HG03457 (cell line): ENCODE measurements at regions not wholly inside any gene's neighbourhood (a gene's known extent, or its start where the extent isn't known, plus 50 kb on each side); places are given as distances from the start of the nearest gene placed in this dataset.

Experiments used
- ATAC-seq: cut with Tn5 transposase; IDR thresholded peaks from one replicate; pipeline ENCODE4 v1.9.1; 2021; ENCODE audit warnings: moderate number of reproducible peaks; ENCODE audit not compliant: unreplicated experiment

DNA sequence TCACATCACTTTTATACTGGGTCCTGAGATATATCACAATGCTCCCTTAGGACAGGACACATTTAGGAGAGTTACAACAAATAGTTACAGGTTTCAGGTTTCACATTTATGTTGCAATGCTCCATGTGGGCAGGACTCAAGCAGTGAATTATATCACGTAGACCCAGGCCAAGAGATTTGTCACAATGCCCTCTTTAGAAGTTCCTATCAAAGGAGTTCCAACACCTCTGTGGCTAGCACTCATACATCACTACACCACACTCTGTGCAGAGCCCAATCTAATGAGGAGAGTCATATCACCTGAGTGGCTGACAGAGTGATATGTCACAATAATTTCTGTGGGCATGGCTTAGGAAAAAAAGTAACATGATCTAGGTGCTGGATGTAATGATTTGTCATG, 1068.2 kb upstream of the AMELY start:
- no peak for ATAC-seq

GRCh38 chrY:7977301-7977700, 1065.7 kb upstream of the AMELY start:
- ATAC-seq = no peak

- no peak for ATAC-seq
These were observed 1056.7 kb upstream of the AMELY start for GRCh38 chrY:7968293-7968692.

GRCh38 chrY:7966916-7967315, 1055.4 kb upstream of the AMELY start:
- ATAC-seq = no peak

- no peak for ATAC-seq
These were observed 1051.8 kb upstream of the AMELY start for GRCh38 chrY:7963393-7963792.

- ATAC-seq = no peak
These were observed 1050.8 kb upstream of the AMELY start for GRCh38 chrY:7962350-7962749.

- no peak for ATAC-seq
These were observed 1050.3 kb upstream of the AMELY start for GRCh38 chrY:7961811-7962210.

DNA sequence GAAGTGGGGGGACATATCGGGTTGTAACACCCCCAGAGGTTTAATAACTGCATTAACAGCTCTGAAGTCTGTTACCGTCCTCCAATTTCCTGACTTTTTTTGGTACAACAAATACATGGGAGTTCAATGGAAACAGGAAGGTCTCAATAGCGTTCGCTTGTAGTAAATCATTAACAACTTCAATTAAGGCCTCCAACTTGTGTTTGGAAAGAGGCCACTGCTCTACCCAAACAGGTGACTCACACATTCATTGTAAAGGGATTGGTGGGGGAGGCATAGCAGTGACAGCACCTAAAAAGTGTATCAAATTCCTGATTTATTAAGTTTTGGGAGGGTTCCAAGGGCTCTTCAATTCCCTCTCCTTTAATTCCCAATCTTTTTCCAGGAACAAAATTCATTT, 1046.2 kb upstream of the AMELY start:
- ATAC-seq = no peak

DNA sequence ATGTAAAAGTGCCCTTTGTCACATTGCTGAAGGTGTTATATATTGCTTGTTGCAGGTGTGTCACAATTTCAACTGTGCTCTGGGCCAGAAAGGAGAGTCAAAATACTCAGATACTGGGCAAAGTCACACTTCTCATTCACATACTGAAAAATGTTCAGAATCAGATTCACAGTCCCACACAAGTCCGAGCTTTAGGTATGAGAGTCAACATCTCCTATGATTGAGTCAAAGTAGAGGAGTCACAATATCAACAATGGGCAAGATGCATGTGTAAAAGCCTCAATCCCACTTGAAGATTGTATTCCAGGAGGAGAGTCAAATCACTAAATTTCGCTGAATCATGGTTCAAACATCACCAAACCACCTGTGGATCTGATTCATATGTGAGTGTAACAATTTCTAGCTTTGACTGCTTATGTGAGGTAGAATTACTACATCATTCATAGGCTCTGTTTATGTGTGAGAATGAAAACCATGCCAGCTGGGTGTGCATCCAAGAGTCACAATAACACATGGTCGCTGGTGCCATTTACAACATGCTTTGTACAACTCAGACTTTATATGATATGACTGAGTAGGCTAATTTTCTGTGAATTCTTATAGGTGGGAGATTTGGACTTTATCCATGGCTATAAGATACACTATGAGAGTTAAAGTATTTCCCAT, 1039.8 kb upstream of the AMELY start:
- no peak for ATAC-seq

- ATAC-seq = no peak
These were observed 1032.6 kb upstream of the AMELY start for GRCh38 chrY:7944135-7944534.

GRCh38 chrY:7942711-7943110, 1031.2 kb upstream of the AMELY start:
- no peak for ATAC-seq

- ATAC-seq = no peak
These were observed 1030.3 kb upstream of the AMELY start for GRCh38 chrY:7941856-7942255.

DNA sequence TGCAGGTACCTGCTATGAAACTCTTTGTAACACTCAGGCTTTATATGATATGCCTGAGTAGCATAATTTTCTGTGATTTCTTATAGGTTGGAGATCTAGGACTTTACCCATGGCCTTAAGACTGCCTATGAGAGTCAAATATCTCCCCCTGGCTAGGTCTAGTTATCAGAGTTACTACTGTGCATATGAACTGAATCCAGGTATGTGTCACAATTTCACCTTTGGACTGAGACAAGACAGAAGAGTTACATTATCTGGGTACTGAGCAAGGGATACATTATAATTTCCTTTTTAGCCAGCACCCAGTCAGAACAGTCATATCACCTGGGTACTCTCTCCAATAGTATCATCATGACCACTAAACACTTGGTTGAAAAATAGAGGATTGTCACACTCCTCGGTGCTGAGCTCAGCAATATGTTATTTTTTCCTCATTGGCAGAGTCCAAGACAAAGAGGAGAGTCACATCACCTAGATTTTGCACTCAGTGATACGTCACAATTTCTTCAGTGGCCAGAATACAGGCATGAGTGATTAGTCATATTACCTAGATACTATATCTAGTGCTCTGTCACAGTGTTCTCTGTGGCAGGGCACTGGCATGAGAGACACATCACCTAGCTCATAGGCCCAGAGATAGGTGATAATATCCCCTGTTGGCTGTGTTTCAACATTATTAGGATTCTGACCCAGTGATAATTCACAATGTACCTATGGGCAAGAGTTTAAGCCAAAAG, 1027.6 kb upstream of the AMELY start:
- ATAC-seq = no peak

- ATAC-seq = no peak
These were observed 1025.3 kb upstream of the AMELY start for GRCh38 chrY:7936831-7937230.

GRCh38 chrY:7936046-7936445, 1024.5 kb upstream of the AMELY start:
- no peak for ATAC-seq

DNA sequence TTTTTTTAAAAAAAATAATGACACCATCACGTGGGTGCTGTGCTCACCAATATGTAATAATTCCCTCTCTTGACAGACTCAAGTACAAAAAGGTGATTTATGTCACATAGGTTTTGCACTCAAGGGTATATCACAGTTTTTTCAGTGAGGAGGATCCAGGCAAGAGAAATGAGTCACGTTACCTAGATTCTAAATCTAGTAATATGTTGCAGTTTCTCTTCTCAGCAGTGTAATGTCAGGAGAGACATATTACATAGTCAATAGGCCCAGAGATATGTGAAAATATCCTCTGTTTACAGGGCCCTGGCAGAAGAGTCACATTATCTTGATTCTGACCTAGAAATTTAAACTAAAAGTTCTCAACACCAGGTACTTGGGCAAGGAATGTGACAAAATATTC, 1024.1 kb upstream of the AMELY start:
- ATAC-seq = no peak

- ATAC-seq = no peak
These were observed 1020.9 kb upstream of the AMELY start for GRCh38 chrY:7932424-7932823.

DNA sequence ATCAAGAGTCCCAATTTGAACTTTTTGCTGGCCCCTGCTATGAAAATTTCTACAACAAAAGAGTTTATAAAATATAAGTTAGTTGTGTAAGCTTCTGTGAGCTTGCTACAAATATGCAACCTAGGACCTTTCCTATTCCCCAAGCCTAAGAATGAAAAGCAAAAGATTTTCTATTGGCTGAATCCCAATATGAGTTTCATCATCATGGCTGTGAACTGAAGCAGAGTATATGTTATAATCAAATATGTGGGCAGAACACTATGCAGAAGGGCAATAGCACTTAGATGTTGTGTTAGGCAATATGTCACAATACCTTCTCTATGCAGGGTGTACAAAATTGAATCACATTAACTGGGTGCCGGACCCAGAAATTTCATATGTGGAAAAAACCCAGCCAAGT, 1018.3 kb upstream of the AMELY start:
- no peak for ATAC-seq

DNA sequence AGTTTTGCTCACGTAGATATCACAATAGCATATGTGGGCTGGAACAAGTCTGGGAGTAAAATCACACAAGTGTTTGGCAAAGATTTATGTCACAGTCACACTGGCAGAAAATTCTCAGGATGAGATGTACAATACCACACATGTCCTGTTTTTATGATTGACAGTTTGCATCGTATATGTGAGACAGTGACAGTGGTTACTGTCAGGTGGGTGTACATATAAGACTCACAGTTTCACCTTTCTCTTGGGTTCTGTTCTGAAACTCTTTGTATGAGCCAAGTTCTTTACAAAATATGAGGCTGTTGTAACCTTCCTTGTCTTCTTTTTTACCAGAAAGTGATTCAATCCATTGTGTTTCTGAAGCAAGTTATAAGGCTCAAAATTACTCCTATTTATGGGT, 1012.5 kb upstream of the AMELY start:
- no peak for ATAC-seq

- ATAC-seq = no peak
These were observed 1012.0 kb upstream of the AMELY start for GRCh38 chrY:7923476-7924017.

DNA sequence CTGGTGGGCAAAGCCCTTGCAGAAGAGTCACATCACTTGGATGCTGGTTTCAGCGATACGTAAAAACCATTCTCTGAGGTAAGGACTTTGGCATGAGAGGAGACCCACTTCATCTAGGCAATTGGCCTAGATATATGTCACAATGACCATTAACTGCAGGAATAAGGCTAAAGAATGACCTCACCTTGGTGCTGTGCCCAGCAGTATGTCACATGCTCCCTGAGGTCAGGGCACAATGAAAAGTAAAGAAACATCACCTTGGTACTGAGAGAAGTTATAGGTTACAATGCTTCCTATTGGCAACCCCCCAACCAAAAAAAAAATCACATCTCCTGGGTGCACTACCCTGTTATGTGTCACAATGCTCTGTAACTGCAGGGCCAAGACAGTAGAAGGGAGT, 1008.8 kb upstream of the AMELY start:
- no peak for ATAC-seq

DNA sequence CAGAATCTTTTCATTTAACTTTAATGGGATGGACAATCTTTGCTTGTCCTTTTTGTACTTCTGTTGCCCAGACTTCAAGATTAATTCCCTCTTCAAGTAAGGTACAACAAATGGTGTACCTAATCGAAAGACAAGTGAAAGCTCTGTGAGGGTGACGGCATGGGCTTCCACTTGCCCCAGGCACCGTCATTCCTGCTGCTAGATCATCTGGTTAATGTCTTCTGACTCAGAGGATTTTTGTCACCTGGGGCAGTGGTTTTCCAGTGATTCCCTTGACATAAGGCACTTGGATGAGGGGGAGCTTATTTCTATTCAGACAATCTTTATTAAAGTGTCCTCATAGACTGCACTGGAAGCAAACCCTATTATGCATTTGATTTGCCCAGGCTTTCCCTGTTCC, 977.0 kb upstream of the AMELY start:
- no peak for ATAC-seq

DNA sequence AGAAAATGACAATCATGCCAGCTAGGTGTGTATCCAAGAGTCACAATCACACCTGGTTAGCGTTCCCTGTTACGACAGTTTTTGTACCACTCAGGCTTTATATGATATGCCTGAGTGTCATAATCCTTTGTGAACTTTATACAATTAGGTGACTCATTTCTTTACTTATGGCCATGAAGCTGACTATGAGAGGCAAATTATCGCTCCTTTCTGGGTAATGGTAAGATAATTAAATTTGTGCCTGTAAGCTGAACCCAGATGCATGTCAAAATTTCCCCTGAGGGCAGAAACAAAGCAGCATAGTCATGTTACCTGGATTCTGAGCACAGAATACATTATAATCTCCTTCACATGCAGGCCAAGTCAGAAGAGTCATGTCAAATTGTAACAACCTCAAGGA, 970.1 kb upstream of the AMELY start:
- no peak for ATAC-seq
